ENCODE measurements at regions not wholly inside any gene's neighbourhood (a gene's known extent, or its start where the extent isn't known, plus 50 kb on each side); places are given as distances from the start of the nearest gene placed in this dataset.
"Not testable (repeated sequence)": the region's sequence is repeated elsewhere in the genome, so short reads cannot be mapped to it uniquely, and the experiment has no call there.

DNA sequence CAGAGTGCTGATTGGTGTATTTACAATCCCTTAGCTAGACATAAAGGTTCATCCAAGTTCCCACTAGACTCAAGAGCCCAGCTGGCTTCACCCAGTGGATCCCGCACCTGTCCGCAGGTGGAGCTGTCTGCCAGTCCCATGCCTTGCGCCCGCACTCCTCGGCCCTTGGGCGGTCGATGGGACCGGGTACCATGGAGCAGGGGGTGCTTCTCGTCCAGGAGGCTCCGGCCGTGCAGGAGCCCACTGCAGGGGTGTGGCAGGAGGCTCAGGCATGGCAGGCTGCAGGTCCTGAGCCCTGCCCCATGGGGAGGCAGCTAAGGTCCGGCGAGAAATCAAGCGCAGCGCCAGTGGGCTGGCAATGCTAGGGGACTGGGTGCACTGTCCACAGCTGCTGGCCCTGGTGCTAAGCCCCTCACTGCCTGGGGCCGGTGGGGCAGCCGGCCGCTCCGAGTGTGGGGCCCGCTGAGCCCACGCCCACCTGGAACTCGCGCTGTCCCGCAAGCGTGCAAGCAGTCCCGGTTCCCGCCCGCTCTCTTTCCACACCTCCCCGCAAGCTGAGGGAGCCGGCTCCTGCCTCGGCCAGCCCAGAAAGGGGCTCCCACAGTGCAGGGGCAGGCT, 1206.3 kb downstream of the OTOL1 start:
- ChIA-PET POLR2A (no interaction called here), CTCF (no interaction called here)
- DNase-seq (ENCODE audit: low read depth, low spot score): no peak
- TF ChIP-seq, protein P1, sequence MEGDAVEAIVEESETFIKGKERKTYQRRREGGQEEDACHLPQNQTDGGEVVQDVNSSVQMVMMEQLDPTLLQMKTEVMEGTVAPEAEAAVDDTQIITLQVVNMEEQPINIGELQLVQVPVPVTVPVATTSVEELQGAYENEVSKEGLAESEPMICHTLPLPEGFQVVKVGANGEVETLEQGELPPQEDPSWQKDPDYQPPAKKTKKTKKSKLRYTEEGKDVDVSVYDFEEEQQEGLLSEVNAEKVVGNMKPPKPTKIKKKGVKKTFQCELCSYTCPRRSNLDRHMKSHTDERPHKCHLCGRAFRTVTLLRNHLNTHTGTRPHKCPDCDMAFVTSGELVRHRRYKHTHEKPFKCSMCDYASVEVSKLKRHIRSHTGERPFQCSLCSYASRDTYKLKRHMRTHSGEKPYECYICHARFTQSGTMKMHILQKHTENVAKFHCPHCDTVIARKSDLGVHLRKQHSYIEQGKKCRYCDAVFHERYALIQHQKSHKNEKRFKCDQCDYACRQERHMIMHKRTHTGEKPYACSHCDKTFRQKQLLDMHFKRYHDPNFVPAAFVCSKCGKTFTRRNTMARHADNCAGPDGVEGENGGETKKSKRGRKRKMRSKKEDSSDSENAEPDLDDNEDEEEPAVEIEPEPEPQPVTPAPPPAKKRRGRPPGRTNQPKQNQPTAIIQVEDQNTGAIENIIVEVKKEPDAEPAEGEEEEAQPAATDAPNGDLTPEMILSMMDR (IDR thresholded peaks at IDR 0.05; ENCODE audit: low read depth, low read length): no peak
- peaks cover 7% of the 10 kb centered on the region; the same call in 1 of the 2 replicates for H3K9me3 ChIP-seq (ENCODE audit: control insufficient read depth, insufficient read depth, low read length)
- H3K4me3 ChIP-seq (ENCODE audit: low read depth, low read length): no peak overlapping the region
- H3K27me3 ChIP-seq (ENCODE audit: control insufficient read depth, insufficient read depth, low read length): no peaks in the 10 kb centered on the region
- H3K27ac ChIP-seq (ENCODE audit: low read depth, low read length): no peak overlapping the region

DNA sequence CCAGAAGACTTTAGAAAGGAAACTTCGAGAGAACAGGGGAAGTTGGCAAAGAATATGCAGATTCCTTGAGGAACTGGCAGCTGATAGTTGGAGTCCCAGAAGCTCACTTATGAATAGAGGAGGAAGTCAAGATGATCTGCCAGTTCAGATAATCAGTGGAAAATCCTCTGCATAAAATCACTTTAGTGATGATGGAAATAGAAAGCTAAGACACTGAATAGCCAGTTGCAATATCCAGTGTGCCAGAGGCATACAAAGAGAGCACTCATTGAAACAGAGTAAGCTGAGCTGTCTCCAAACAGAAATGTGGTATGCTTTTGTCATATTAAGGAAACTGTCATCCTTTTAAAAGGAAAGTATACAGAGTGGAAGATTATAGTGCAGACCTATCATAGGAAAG, 1207.6 kb downstream of the OTOL1 start:
- Histone ChIP-seq H3K27ac (ENCODE audit: low read depth, low read length) (no peak overlapping the region), H3K9me3 (ENCODE audit: control insufficient read depth, insufficient read depth, low read length) (peaks cover 7% of the 10 kb centered on the region; the same call in 1 of the 2 replicates), H3K27me3 (ENCODE audit: control insufficient read depth, insufficient read depth, low read length) (no peaks in the 10 kb centered on the region), H3K4me3 (ENCODE audit: low read depth, low read length) (no peak overlapping the region)
- TF ChIP-seq, protein P1 (IDR thresholded peaks at IDR 0.05; ENCODE audit: low read depth, low read length): no peak
- ChIA-PET CTCF (no interaction called here), POLR2A (no interaction called here)
- DNase-seq (ENCODE audit: low read depth, low spot score): no peak

DNA sequence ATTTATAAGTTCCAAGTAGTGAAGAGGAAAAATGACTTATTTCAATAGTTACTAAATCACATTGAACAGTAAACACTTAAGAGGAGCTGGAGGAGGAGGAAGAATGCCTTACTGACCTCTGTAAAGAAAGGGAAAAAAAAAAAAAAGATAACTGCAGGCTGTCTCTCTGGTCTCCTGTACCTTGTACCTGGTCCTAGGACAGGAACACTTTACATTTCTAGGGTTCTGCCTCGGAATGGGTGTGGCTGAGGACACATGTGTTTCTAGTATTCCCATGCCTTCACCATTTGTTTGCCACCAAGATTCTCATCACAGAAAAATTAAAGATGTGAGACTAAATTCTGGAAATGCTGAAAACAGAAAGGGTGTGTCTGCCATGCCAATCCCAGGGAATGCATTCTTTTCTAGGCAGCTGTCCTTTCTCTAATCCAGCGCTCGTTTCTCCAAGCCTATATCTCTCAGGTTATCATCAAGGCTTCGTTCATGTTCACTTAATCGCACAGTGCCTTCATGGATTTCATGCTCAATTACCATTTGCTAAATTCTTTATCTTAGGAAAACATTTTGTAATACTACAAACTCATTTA, 1208.3 kb downstream of the OTOL1 start:
- peaks cover 7% of the 10 kb centered on the region; the same call in 1 of the 2 replicates for H3K9me3 ChIP-seq (ENCODE audit: control insufficient read depth, insufficient read depth, low read length)
- TF ChIP-seq, protein P1 (IDR thresholded peaks at IDR 0.05; ENCODE audit: low read depth, low read length): no peak
- CTCF ChIA-PET: no interaction called here
- no peak overlapping the region for H3K4me3 ChIP-seq (ENCODE audit: low read depth, low read length)
- H3K27me3 ChIP-seq (ENCODE audit: control insufficient read depth, insufficient read depth, low read length): no peaks in the 10 kb centered on the region
- DNase-seq (ENCODE audit: low read depth, low spot score): no peak
- H3K27ac ChIP-seq (ENCODE audit: low read depth, low read length): no peak overlapping the region
- POLR2A ChIA-PET: no interaction called here

DNA sequence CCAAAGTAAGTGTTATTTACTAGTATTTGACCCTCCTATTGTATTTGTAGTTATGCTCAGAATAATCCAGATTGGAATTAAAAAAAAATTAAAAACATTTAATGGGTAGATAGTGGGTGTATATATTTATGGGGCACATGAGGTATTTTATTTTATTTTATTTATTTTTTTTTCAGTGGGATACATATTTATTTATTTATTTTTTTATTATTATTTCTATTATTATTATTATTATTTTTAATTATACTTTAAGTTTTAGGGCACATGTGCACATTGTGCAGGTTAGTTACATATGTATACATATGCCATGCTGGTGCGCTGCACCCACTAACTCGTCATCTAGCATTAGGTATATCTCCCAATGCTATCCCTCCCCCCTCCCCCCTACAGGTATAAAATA, 1211.8 kb downstream of the OTOL1 start:
- DNase-seq (ENCODE audit: low read depth, low spot score); H3K27me3 ChIP-seq (ENCODE audit: control insufficient read depth, insufficient read depth, low read length); H3K27ac ChIP-seq (ENCODE audit: low read depth, low read length); H3K9me3 ChIP-seq (ENCODE audit: control insufficient read depth, insufficient read depth, low read length); POLR2A ChIA-PET; CTCF ChIA-PET; H3K4me3 ChIP-seq (ENCODE audit: low read depth, low read length): not testable (repeated sequence)

DNA sequence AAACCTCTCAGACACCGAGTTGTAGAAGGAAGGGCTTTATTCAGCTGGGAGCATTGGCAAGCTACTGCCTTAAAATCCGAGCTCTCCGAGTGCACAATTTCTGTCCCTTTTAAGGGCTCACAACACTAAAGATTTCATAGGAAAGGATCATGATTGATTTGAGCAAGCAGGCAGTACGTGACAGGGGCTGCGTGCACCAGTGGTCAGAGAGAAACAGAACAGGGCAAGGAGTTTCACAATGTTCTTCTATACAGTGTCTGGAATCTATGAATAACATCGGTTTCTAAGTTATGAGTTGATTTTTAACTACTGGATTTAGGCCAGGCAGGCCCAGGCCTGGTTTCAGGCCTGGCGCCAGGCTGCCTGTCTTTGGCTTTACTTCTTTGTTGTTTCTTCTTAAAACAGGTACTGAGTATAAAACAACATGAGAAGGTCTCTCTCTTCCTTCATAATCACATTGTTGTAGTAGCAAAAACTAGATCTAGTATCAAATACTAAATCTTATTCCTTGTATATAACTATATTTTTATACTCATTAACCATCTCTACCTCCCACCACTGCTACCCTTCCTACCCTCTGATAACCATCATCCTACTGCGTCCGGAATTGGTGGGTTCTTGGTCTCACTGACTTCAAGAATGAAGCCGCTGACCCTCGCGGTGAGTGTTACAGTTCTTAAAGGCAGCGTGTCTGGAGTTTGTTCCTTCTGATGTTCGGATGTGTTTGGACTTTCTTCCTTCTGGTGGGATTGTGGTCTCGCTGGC, 1212.5 kb downstream of the OTOL1 start:
- H3K9me3 ChIP-seq (ENCODE audit: control insufficient read depth, insufficient read depth, low read length); H3K27me3 ChIP-seq (ENCODE audit: control insufficient read depth, insufficient read depth, low read length); H3K4me3 ChIP-seq (ENCODE audit: low read depth, low read length); CTCF ChIA-PET; H3K27ac ChIP-seq (ENCODE audit: low read depth, low read length); POLR2A ChIA-PET; DNase-seq (ENCODE audit: low read depth, low spot score): not testable (repeated sequence)
